GM21526 (cell line): ENCODE measurements at regions not wholly inside any gene's neighbourhood (a gene's known extent, or its start where the extent isn't known, plus 50 kb on each side); places are given as distances from the start of the nearest gene placed in this dataset.
"Not testable (repeated sequence)": the region's sequence is repeated elsewhere in the genome, so short reads cannot be mapped to it uniquely, and the experiment has no call there.

Source experiments
- ATAC-seq: cut with Tn5 transposase; IDR thresholded peaks from one replicate; pipeline ENCODE4 v1.9.1; 2021; ENCODE audit warnings: moderate library complexity; ENCODE audit not compliant: unreplicated experiment, low FRiP score

DNA sequence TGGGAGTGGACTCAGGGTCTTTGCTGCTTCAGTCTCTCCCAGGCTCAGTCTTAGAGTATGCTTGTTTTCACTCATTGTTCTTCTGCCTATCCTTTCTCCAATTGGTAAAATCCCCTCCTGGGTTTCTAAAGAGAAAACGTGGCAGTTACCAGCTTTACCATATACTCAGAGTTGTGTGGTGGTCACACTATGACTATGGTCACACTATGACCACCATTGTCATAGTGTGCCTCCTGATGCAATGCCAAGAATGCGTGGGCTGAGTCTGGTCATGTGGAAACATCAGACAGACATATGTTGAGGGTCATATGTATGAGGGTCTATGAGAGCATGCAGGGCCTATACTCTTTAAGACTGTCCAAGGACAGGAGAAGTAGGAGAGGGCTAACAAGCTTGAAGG is 326.5 kb upstream of the PRR16 start:
- ATAC-seq = no peak

DNA sequence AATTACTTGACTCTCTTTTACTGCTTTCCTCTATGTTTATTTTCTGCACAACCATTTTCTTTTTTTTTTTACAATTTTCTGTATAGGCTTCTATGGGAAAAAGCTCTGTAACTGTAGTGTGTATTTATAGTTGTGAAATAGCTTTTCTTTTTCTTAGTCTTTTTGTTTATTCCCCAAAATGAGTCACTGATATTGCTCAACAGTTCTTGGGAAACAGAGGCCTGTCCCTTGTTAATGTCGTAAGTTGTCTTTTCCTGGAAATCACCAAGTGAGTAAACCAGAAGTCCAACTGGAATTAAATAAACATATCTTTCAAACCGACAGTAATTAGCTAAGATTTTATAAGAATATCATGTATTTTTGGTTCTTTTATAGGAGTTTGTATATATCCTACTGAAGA is 325.1 kb upstream of the PRR16 start:
- ATAC-seq = no peak

DNA sequence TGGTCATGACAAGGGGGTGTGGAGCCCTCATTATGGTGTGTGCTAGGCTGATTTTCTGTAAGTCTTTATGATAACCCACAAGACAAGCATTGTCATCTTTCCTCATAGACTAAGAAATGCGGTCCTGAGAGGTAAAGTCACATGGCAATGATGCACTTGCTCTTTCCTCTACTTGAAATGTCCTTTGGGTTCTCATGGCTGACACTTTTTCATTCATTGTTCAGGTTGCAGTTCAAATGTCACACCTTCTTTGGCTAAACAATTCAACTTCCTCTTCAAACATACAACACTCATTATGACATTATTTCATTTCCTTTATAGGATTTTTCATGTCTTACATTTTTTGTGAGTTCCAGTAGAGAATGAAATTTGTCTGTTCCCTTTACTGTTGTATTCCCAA is 323.6 kb upstream of the PRR16 start:
- ATAC-seq = no peak

DNA sequence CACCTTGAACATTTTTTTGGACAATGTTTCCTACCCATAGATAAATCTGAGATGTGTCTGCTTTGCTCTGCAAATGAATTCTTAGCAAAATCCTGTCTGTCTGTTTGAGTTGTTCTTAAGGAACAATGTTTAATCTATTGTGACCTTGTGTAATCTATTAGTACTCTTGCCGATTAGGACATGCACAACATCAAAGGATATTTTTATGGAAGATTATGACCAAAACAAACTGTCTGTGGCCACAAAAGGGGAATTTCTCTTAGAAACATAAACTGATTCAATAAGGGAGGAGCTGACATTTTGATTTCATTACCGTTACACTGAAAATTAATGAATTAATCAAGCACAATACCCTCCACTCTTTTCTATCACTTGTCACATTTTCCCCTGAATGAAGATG is 323.0 kb upstream of the PRR16 start:
- no peak for ATAC-seq

DNA sequence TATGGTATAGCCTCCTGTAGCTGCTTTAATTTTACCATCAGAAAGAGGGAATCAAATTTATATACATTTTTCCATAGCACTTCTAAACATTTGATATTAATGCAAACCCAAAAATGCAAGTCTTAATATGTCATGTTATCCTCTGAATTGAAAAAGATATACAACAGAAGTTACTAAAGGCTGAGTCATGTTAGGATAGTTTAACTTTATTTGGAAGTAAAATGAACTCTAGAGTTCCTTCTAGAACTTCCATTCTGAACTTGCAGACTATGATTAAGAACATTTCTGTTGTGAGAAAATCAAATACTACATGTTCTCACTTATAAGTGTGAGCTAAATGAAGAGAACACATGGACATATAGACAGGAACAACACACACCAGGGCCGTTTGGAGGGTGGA is 317.3 kb upstream of the PRR16 start:
- no peak for ATAC-seq

DNA sequence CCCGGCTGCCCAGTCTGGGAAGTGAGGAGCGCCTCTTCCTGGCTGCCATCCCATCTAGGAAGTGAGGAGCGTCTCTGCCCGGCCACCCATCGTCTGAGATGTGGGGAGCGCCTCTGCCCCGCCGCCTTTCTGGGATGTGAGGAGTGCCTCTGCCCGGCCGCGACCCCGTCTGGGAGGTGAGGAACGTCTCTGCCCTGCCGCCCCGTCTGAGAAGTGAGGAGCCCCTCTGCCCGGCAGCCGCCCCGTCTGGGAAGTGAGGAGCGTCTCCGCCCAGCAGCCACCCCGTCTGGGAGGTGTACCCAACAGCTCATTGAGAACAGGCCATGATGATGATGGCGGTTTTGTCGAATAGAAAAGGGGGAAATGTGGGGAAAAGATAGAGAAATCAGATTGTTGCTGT is 316.2 kb upstream of the PRR16 start:
- ATAC-seq = not testable (repeated sequence)

DNA sequence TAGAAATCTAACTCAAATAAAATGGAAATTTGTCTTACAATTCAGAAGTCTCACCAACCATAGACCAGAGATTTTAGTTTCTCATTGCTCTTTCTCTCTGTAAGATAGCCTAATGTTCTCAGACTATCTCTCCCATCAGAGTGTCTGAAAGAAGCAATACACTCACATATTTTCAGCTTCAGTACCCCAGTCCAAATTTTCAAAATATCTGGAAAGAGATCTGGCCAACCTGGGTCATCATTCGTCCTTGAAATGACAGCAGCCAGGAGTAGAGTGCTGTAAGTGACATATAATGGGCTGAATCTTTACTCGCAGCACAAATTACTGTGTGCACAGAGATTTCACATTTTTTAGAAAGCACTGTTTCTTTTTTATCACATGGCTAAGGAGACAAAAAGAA is 313.3 kb upstream of the PRR16 start:
- no peak for ATAC-seq

DNA sequence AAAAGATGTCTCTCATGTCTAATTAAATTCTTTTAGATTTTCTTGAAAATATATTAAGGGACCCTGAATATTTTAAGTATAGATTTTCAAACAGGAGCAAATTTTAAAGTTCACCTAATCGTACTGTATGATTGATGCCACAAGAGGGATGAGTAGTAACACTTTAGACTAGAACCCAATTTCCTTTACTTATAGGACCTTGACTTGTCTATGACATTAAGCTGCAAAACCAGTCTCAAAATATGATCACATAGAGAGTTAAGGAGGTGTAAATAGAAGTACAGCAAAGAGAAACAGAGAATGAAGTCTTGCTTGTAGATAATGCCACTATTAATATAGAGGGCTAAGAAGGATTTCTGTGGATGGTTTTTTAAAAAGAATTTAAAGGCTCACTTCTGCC is 312.9 kb upstream of the PRR16 start:
- ATAC-seq = no peak

DNA sequence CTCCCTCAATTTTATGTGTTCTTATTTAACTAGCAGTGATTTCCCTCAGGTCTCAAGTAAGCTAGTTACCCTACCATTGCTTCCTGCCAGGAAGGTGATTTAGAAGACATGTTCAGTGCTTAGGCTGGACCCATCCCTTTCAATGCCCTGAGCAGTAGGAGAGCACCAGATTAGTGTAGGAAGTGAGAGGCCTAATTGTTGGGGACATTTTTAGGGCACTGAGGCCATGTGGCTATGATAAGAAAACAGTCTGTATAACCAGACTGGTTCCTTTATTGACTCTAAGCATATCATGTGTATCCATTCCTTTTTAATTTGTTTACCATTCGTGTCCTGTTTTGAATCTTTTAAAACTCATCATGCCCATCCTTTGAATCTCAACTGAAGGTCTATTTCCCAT is 312.3 kb upstream of the PRR16 start:
- no peak for ATAC-seq

DNA sequence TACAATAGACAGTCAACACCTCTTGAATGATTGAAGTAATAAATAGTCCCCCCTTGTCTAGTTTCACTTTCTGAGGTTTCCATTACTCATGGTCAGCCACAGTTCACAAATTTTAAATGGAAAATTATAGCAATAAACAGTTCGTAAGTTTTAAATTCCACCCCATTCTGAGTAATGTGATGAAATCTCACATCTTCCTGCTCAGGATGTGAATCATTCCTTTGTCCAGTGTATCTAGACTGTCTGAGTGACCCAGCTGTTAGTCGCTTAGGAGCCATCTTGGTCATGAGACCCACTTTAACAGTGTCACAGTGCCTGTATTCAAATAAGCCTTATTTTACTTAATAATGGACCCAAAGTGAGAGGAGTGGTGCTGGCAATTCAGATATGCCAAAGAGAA is 311.6 kb upstream of the PRR16 start:
- ATAC-seq = no peak

DNA sequence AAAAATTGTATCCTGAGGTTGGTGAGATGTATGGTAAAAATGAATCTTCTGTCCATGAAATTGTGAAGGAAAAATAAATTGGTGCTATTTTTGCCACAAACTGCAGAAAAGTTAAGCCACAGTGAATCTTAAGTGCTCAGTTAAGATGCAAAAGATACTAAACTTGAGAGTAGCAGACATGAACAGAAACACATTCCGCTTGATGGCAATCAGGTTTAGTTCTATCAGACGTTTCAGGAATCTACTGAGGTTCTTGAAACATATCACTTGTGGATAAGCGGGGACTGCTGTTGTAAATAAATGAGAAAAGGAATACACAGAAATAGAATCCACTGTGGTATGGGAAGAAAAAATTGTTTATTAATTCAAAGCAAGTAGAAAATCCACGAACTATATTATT is 311.2 kb upstream of the PRR16 start:
- ATAC-seq = no peak

DNA sequence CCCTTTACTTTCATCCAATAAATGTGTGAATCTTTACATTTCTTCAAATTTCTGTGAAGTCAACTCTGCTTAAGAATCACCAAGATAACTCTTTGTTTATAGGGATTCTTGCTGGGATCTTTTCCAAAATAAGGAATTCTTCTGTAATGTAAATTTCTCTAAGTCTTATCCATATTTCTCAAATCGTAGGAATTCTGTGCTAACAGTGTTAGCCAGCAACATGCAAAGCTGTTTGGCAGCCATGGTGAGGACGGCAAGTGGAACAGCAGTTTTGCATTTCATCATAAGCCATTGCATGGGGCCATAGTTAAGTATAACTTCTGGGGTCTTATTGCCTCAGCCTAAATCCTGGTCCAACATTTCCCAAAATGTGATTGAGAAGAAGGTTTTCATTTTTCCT is 310.5 kb upstream of the PRR16 start:
- ATAC-seq = no peak

DNA sequence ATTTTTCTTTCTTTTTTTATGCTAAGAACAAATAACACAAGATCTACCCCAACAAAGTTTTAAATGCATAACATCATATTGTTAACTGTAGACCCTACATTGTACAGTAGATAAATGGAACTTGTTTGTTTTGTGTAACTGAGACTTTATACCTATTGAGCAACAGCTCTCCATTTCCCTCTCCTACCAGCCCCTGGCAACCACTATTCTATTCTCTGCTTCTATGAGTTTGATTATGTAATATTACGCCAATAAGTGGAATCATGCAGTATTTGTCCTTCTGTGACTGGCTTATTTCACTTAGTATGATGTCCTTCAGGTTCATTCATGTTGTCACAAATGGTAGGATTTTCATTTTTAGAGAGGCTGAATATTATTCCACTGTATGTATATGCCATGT is 308.2 kb upstream of the PRR16 start:
- no peak for ATAC-seq

DNA sequence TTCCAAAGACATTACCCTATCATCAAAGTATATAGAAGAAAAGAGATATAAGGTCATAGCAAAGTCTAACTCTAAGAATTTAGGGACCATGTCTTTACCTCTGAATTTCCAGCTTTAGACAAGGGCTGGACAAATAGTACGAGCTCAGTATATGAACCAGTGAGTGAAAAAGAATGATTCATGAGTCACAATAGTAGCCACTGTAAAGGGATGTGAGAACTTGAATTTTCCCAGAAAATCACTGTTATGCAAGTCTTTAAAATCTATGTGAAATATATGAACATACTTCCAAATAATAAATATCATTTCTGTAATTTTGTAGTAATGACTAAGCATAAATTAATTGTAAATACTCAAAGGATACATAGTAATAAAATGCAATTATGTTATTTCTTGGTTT is 305.9 kb upstream of the PRR16 start:
- no peak for ATAC-seq

DNA sequence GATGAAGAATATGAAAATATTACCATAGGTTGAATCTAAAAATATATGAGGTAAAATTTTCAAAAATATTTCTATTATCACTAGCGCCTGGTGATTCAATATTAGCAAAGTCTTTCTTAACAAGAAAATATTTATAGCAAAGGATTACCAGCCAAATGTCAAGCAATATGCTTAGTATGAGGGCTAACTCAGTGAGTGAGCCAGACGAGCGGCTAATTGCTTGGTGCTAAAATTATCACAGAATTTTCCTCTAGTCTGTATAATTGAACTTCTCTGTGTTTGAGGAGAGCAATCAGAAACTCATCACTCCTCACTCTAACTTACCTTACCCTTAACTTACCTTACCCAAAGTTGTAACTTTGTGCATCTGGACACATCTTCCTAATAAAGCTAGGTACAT is 304.9 kb upstream of the PRR16 start:
- ATAC-seq = no peak

DNA sequence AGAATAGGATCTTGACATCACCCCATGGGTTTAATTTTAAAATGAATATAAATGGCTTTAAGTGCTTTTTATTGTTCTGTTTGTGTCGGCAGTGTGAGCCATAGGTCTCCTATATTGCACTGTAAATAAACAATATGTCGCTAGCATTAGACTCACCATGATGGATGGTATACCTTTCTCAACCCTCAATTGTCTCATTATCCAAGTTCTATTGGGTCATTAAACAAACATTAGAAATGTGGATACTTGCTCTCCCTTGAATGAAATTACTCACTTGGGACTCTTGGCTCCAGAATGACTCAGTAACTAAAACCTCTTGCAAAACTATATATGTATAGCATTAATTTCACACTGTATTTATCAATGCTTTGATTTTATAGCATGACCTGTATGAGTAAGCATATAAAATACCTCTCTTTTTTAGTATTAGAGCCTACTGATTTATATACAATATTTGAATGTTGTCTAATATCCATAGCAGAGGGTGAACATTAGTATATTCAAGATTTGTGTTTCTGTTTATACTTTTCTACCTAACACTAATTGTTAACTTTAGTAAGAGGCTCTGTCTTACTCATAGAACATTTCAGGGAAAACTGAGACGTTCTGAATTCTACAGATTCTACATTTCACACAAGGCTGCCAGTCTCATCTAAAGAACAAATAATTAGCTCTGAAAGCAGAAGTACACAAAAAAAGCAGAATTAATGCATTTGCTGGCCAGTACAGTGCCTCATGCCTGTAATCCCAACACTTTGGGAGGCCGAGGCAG is 303.8 kb upstream of the PRR16 start:
- ATAC-seq = no peak

DNA sequence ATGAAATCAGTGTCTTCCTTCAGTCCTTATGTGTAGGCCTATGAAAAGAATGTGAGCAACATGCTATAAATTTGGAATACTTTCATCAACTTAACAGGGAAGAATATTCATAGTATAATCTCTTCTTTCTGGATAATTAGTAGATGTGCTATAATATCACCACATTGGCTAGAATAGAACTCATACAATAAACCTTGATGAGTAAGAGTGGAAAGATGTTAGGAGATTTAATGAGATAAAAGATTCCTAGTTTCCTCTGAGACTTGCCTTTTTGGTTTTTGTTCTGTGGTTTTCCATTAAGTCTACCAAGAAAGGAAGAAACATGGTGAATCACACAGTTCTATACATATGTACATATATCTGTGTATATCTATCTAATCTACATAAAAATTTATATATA is 301.8 kb upstream of the PRR16 start:
- ATAC-seq = no peak

DNA sequence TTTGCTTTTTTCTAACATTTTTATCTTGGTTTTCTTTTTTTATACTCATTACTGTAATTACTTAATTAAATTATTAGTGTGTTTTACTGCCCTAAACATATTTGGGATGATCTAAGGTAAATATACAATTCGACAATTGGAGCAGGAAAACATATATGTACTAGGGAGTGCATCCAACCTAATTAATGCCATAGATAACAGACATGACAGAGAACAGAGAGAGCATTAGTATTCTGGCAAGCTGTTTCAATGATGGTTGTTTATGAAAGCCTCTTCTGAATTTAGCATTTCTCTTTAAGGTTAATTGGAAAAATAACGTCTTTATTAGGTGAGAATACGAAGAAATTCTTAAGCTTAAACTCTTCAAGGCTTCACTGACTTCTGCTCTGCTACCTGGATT is 300.1 kb upstream of the PRR16 start:
- ATAC-seq = no peak

DNA sequence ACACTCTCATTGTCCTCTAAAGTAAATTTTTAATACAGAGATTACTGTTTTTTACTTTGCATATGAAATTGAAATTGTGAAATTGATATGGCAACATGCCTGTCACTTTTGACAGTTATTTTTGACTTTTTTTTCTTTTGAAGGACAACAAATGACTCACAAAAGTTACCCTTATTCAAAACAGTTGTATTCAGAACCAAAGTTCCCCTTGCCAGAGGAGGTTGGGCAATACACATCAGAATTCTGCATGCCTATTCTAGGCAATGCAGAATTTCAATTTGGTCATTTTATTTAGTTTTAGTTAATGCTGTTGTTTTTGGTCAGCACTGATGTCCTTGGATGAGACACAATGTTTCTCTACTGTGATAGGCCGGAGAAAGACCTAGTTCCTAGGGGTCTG is 299.1 kb upstream of the PRR16 start:
- no peak for ATAC-seq

DNA sequence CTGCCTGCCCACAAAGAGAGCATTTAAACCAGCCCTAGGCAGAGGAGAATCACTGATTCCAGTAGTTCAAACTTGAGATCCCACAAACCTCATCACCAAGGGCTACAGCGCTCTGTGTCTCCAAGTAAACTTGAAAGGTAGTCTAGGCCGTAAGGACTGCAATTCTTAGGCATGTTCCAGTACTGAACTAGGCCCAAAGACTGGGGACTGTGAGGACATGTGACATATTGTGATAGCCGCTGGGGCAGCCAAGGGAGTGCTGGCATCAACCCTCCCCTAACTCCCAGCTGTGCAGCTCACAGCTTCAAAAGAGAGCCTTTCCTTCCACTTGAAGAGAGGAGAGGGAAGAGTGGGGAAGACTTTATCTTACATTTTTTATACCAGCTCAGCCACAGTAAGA is 291.0 kb upstream of the PRR16 start:
- no peak for ATAC-seq

DNA sequence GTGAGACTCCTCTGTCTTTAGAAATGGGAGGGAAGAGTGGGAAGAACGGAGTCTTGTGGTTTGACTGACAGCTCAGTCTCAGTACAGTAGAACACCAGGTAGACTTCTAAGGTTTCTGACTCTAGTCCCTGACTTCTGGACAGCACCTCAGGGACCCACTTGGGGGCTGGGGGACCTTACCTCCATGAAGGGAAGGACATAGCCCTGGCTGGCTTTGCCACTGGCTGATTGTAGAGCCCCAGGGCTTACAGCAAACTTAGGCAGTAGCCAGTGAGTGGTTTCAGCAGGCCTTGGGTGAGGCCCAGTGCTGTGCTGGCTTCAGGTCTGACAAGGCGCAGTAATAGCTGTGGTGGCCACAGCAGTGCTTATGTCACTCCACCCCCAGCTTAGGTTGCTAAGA is 290.0 kb upstream of the PRR16 start:
- no peak for ATAC-seq

DNA sequence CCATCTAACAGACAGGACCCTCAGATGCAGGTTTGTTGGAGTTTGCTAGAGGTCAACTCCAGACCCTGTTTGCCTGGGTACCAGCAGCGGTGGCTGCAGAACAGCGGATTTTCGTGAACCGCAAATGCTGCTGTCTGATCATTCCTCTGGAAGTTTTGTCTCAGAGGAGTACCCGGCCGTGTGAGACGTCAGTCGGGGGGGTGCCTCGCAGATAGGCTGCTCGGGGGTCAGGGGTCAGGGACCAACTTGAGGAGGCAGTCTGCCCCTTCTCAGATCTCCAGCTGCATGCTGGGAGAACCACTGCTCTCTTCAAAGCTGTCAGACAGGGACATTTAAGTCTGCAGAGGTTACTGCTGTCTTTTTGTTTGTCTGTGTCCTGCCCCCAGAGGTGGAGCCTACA is 282.9 kb upstream of the PRR16 start:
- ATAC-seq = not testable (repeated sequence)

DNA sequence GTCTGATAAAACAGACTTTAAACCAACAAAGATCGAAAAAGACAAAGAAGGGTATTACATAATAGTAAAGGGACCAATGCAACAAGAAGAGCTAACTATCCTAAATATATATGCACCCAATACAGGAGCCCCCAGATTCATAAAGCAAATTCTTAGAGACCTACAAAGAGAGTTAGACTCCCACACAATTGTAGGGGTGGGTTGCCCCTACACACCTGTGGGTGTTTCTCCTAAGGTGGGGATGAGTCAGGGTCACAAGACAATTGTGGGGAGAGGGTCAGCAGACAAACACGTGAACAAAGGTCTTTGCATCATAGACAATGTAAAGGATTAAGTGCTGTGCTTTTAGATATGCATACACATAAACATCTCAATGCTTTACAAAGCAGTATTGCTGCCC is 269.4 kb upstream of the PRR16 start:
- not testable (repeated sequence) for ATAC-seq
